Iris pigment epithelial cell (primary cell): ENCODE measurements at regions not wholly inside any gene's neighbourhood (a gene's known extent, or its start where the extent isn't known, plus 50 kb on each side); places are given as distances from the start of the nearest gene placed in this dataset.

Experiments used
- DNase-seq: peaks from one replicate; pipeline ENCODE4 v3.0.0-alpha.2; 2011; ENCODE audit warnings: low read depth

DNA sequence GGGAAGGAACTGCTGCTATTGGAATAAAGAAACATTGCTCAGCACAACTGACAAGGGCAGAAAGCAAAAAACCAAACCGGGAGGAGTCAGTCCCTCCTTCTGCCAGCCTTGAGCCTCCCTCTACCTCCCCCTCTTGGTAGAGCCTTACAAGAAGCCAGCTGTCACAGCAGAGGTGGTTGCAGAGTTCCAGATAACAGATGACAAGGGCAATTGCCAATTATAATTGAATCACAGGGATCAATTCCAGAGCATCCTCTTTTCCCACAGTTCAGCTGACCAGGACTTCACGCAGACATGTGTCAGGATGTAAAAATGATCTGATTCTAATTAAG, 548.2 kb upstream of the LRRTM1 start:
- DNase-seq = no peak

DNA sequence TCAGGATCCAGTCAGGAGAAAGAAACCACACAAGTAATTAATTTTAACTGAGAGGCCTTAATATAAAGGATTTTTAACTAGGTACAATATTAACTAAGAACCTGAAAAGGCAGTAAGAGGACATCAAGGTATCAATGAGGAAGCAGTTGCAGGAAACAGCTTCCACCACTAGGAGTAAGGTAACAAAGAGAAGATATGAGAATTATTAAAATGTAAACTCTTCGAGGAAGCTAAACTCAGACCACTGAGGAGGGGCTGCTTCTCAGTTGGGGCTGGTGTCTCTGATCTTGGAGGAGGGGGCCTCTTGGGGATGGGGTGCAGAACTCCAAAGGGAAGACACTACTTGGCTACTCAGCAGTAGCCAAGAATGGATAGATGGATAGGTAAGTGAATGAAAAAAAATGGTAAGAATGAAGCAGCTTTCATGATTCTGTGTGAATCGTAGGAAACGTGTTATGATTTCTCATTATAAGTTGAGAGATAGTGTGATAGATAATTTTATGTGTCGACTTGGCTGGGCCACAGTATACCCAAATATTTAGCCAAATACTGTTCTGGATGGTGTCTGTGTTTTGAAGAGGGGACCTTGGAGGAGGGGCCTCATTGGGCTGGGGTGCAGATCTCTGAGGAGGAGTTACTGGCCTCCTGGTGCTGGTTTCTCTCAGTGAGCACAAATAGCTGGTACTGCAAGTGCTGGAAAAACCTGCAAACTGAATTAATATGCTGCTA, 547.7 kb upstream of the LRRTM1 start:
- no peak for DNase-seq

GRCh38 chr2:80830891-80831290, 526.3 kb upstream of the LRRTM1 start:
- DNase-seq = no peak

DNA sequence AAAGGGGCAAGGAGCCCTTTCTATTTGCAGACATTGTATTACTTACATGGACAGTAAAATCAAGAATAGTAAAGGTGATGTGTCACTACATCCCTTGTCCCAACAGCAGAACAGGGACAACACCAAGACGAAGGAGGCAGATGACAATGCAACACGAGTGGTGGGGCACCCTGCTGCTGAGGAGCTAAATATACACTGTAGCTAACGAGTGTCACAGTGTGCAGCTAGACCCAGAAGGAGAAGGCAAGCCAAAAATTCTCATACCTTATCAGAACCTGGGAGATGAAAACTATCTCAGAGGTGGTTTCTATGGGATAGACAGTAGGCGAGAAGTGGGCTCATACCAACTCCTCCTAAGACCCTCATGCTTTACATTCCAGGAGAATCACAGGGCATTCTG, 518.4 kb upstream of the LRRTM1 start:
- DNase-seq = no peak

DNA sequence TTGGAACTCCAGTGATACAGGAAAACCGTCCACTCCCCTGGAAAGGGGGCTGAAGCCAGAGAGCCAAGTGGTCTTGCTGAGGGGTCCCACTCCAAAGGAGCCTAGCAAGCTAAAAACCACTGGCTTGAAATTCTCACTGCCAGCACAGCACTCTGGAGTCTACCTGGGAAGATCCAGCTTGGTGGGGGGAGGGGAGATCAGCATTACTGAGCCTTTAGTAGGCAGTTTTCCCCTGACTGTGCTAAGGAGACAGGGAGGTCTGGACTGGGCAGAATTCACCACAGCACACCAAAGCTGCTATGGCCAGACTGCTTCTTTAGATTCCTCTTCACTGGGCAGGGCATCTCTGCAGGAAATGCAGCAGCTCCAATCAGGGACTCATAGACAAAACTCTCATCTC, 510.7 kb upstream of the LRRTM1 start:
- DNase-seq = no peak

GRCh38 chr2:80786584-80786983, 482.0 kb upstream of the LRRTM1 start:
- no peak for DNase-seq

DNA sequence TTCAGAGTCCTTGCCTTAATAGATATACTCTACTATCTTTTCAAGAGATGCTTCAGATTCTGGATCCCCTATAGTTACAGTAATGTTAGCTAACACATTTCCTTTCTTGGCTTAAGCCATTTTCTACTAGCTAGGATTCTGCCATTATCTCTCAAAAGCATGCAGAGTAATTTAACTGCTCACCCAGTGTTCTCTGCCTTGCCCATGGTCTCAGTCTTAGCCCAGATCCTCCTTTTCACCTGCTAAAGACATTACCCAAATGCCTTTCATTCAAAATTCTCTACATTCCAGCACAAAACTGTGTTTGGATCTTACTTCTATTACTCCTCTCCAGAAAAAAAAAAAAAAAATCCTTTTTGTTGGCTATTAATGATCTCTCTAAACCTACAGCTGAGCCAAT, 474.2 kb upstream of the LRRTM1 start:
- no peak for DNase-seq

DNA sequence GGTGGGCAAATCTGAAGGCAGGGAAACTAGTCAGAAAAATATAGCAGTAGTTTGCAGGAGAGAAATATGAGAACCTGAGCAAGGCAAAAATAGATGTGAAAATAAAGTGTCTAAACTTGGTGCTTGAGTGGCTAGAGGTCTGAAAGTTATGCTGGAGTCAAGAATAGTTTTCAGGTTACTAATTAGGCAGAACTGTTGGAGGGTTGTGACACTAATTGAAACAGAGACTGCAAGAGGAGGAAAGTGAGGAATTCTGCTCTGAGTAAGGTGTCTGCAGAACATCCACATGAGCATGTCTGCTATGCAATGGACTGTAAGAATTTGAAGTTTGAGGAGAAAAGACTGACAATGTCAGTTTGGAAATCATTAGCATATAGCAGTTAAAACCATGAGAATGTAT, 444.0 kb upstream of the LRRTM1 start:
- DNase-seq = no peak

DNA sequence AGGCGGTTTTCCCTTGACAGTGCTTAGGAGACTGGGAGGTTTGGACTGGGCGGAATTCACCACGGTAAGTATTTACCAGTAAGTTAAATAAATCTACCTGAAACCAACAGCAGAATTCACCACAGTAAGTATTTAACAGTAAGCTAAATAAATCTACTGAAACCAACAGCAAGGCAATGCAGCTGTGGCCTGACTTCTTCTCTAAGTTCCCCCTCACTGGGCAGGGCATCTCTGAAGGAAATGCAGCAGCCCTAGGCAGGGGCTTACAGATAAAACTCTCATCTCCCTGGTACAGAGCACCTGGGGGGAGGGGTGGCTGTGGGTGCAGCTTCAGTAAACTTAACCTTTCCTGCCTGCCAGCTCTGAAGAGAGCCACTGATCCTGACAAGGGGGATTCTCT, 432.5 kb upstream of the LRRTM1 start:
- DNase-seq = no peak

GRCh38 chr2:80725001-80725400, 420.4 kb upstream of the LRRTM1 start:
- no peak for DNase-seq

DNA sequence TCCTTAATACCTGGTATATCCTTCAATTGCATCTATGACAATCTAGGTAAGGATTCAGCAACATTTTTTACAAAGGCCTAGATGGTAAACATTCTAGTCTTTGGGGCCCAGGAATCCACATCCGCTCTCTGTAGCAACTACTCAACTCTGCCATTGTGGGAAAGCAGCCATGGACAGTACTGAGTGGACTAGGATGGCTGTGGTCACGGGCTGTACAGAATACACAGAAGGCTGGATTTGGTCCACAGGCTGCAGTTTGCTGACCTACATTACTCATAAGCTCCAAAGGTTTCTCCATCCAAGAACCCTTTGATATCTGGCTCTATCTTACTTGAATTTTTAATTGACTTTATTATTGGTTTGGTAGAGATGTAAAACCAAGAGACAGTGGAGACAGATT, 418.3 kb upstream of the LRRTM1 start:
- DNase-seq = no peak

DNA sequence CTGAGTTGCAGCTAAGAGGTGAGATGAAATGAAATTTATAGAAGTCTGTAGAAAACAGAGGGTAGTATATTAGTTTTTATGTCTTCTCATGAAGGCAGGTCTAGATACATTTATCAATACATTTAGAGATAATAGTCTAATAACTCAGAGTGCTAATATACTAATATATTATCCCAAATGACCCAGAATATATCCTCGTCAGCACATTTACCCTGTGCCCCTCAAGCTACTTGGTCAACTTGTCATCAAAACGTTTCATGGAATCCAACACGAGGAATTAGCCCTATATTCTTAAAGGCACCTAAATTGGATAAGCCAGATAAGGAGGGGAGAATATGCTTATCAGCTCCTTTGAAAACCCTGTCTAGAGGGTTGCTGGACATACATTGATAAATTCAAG, 415.1 kb upstream of the LRRTM1 start:
- DNase-seq = no peak

DNA sequence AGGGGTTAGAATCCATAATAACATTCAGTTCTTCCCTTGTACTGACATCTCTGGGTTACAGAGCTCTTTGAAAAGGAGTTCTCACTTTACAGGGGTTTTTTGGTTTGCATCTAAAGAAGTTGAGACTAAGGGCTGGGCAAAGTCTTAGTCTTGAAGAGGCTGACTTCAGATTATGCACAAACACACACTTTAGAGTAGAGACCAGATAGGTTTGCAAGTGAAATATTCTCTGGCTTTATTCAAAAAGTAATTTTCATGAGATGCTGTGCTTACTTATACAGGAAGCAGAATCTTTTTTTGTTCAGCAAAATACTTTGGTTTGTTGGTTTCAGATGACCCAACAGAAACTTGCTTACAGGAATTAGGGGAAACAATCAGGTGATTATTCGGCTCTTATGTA, 410.9 kb upstream of the LRRTM1 start:
- DNase-seq = no peak

DNA sequence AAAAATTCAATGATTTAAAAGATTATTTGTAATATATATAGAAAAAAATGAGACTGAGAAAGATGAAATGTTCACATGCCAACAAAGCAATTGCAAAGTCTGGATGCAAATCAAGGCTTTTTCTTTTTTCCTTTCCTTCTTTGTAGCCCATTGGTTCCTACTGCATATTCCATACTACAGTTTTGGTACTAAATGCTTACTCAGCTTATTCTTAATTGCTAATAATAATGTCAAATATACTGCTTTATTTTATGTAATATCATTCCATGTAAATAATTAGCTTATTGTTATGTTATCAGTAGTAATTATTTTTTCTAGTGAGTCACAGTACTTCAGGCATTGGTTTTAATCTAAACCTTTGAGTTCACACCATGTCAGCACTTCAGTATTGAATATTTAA, 407.4 kb upstream of the LRRTM1 start:
- DNase-seq = no peak

- DNase-seq = no peak
These were observed 402.4 kb upstream of the LRRTM1 start for GRCh38 chr2:80706951-80707350.

- no peak for DNase-seq
These were observed 402.0 kb upstream of the LRRTM1 start for GRCh38 chr2:80706541-80706940.

GRCh38 chr2:80703532-80703931, 399.0 kb upstream of the LRRTM1 start:
- no peak for DNase-seq

DNA sequence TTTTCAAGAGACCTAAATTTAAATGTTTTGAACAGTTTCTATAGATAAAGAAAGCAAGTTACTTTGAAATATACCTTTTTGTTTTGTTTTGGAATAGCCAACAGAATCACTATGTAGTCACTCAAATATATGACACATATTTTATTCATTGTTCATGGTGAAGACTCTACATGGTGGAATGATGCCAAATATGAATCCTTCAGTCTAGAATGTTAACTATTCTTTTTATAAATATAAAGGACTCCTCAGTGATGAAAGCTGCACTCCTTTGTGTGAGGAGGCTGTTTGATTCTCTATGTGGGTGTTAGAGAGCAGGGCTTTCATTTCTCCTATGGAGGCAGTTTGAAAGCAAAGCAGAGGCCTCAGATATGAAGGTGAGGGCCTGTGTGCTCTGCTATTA, 396.4 kb upstream of the LRRTM1 start:
- no peak for DNase-seq
